ENCODE measurements at regions not wholly inside any gene's neighbourhood (a gene's known extent, or its start where the extent isn't known, plus 50 kb on each side); places are given as distances from the start of the nearest gene placed in this dataset.

GRCh38 chr4:112767386-112767785 lies 130.4 kb downstream of the LARP7 start:
- Histone ChIP-seq H3K9ac (ENCODE audit: extremely low read depth, insufficient read length, low read length) (no peak overlapping the region), H3K4me2 (ENCODE audit: insufficient read depth, insufficient read length, low read length) (no peak overlapping the region), H2BK12ac (ENCODE audit: insufficient read length, low read depth, low read length) (no peak overlapping the region), H3K23me2 (ENCODE audit: insufficient read length, low read depth, low read length, poor library complexity, severe bottlenecking) (no peaks in the 10 kb centered on the region), H2BK120ac (ENCODE audit: low read depth, low read length, poor library complexity, severe bottlenecking) (no peak overlapping the region), H3K9me3 (ENCODE audit: control insufficient read depth, low read depth, low read length) (no peaks in the 10 kb centered on the region), H3K4me1 (ENCODE audit: insufficient read depth, low read length) (no peaks in the 10 kb centered on the region; the same call in 1 of the 2 replicates), H3K56ac (ENCODE audit: insufficient read length, low read depth, low read length) (no peak overlapping the region), H3K27ac (ENCODE audit: insufficient read length, low read depth, low read length) (no peak overlapping the region), H3K18ac (ENCODE audit: insufficient read length, low read depth, low read length) (no peak overlapping the region), H3K79me1 (ENCODE audit: insufficient read depth, low read depth, low read length, poor library complexity, severe bottlenecking) (no peaks in the 10 kb centered on the region), H2AFZ (ENCODE audit: low read length) (no peak overlapping the region), H4K91ac (ENCODE audit: insufficient read length, low read depth, low read length) (no peak overlapping the region), H3T11ph (ENCODE audit: low read length) (no peak overlapping the region), H2BK20ac (ENCODE audit: low read depth, low read length, poor library complexity, severe bottlenecking) (no peak overlapping the region), H2BK15ac (ENCODE audit: low read depth, low read length) (no peak overlapping the region), H3K14ac (ENCODE audit: insufficient read depth, low read length) (no peak overlapping the region), H4K8ac (replicated peaks; ENCODE audit: insufficient read length, low read depth, low read length) (no peak overlapping the region), H3K27me3 (ENCODE audit: insufficient read depth, low read length) (no peaks in the 10 kb centered on the region), H3K4ac (ENCODE audit: low read depth, low read length) (no peak overlapping the region), H4K5ac (ENCODE audit: insufficient read length, low read depth, low read length) (no peak overlapping the region), H2BK5ac (ENCODE audit: insufficient read length, low read length) (no peak overlapping the region), H2AK5ac (ENCODE audit: insufficient read length, low read length) (no peak overlapping the region), H3K79me2 (ENCODE audit: insufficient read depth, low read length) (no peaks in the 10 kb centered on the region; the same call in 1 of the 2 replicates), H3K23ac (ENCODE audit: insufficient read length, low read depth, low read length) (no peak overlapping the region), H4K20me1 (ENCODE audit: control insufficient read depth, insufficient read depth, insufficient read length) (no peaks in the 10 kb centered on the region)
- no peaks in the 10 kb centered on the region for H3K27me3 Mint-ChIP-seq (ENCODE audit: low read depth)
- no peak for DNase-seq
- peak overlapping the region in 1 of 3 experiments; percentile 82; a peak in 1 of 7 replicates for H3K27ac Mint-ChIP-seq
- no peaks in the 10 kb centered on the region for H3K9me3 Mint-ChIP-seq
- TF ChIP-seq CTCF (conservative IDR thresholded peaks at IDR 0.05) = no peak
- H3K4me1 Mint-ChIP-seq = peaks cover 21 to 31% of the 10 kb centered on the region in 2 experiments
- H3K36me3 Mint-ChIP-seq (ENCODE audit: insufficient read depth in 1 of 3, low read depth in 3 of 3) = peaks cover 0 to 14% (median 4%) of the 10 kb centered on the region in 3 experiments; a peak in 5 of 7 replicates
- H3K4me3 Mint-ChIP-seq = no peak overlapping the region
- WGBS (ENCODE audit: extremely low coverage, insufficient read length, low lambda C conversion rate) = no CpG with 5 or more reads among the region's 6 CpGs

All from H9 (cell line).